Non-pigmented ciliary epithelial cell (primary cell): ENCODE measurements at regions not wholly inside any gene's neighbourhood (a gene's known extent, or its start where the extent isn't known, plus 50 kb on each side); places are given as distances from the start of the nearest gene placed in this dataset.
"Not testable (repeated sequence)": the region's sequence is repeated elsewhere in the genome, so short reads cannot be mapped to it uniquely, and the experiment has no call there.

ENCODE experiments used
- DNase-seq: peaks from one replicate; pipeline ENCODE4 v3.0.0-alpha.2; 2010; ENCODE audit warnings: low read depth

DNA sequence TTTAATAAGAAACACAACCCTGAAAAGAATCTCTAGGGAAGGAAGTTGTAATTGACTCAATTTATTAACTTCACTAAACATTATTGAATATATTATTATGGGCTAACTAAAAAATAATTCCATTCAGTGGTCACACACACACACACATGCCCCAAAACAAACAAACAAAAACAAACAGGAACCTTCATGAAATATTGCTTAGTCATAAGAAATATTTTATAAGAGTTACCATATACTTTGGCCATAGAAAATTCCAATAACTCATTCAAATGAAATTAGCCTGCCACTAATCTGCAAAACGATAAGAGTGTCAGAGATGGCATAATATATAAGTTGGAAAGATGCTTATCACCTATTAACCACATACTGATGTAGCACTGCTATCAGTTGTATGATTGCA, 268.4 kb upstream of the AMIGO2 start:
- DNase-seq = no peak

- no peak for DNase-seq
These were observed 266.7 kb upstream of the AMIGO2 start for GRCh38 chr12:47346251-47347019.

DNA sequence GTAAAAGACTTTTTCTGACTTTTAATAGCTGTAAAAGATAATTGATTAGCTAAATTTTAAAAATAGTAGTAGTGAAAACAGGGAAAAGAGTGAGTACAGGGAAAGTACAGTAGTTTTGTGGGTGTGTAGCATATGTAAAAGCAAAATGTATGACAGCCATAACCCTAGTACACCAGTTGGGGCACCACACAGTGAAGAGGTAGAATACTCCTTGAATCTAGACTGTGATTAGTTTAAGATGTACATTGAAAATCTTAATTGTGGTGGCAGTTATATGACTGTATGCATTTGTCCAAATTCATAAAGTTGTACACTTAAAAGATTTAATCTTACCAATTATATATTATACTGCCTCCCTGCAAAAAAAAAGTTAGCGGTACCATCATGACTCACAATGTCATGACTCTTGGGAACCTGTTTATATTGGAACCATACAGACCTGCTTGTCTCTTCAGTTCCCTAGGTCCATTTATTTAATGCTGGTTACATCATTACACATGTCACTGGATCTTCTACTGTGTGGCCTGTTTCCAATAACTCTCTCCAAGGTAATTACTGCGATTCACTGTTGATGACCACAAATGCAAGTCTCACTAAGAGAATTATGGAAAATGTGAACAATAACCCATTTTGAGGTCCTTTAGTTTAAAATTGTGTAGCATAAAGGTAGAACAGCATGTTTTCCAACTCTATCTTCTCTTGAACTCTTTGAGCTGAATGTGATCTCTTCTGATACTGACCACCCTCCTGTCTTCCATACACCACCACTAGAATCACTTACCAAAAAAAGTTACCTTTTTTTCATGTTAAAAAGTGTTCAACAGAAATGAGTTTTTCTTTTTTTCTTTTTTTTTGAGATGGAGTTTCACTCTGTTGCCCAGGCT, 264.2 kb upstream of the AMIGO2 start:
- no peak for DNase-seq

GRCh38 chr12:47340411-47341015, 260.8 kb upstream of the AMIGO2 start:
- no peak for DNase-seq

- no peak for DNase-seq
These were observed 257.8 kb upstream of the AMIGO2 start for GRCh38 chr12:47337581-47337980.

DNA sequence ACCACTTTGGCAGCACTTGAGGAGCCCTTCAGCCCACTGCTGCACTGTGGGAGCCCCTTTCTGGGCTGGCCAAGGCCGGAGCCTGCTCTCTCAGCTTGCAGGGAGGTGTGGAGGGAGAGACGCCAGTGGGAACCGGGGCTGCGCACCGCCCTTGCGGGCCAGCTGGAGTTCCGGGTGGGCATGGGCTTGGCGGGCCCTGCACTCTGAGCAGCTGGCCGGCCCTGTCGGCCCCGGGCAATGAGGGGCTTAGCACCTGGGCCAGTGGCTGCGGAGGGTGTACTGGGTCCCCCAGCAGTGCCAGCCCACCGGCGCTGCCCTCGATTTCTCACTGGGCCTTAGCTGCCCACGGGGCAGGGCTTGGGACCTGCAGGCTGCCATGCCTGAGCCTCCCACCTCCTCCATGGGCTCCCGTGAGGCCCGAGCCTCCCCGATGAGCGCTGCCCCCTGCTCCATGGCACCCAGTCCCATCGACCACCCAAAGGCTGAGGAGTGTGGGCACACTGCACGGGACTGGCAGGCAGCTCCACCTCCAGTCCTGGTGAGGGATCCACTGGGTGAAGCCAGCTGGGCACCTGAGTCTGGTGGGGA, 253.6 kb upstream of the AMIGO2 start:
- DNase-seq = not testable (repeated sequence)

DNA sequence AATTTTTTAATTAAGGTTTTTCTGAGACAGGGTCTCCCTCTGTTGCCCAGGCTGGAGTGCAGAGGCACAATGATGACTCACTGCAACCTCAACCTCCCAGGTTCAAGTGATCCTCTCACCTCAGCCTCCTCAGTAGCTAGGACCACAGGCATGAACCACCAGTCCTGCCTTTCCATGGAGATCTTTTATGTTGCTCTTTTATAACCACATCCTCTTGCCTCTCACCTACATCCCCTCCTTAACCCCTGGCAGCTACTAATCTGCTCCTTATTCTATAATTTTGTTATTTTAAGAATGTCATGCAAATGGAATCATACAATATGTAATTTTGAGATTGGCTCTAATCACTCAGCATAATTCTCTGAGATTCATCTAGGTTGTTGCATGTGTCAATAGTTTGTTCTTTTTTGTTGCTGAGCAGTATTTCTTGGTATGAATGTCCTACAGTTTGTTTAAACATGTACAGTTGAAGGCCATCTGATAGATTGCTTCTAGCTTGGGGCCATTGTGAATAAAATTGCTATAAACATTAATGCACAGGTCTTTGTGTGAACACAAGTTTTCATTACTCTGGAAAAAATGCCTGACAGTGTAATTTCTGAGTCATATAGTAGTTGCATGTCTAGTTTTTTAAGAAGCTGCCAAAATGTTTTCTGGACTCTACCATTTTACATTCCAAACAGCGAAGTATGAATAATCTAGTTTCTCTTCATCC, 249.2 kb upstream of the AMIGO2 start:
- DNase-seq = no peak

GRCh38 chr12:47326190-47326589, 246.4 kb upstream of the AMIGO2 start:
- no peak for DNase-seq

DNA sequence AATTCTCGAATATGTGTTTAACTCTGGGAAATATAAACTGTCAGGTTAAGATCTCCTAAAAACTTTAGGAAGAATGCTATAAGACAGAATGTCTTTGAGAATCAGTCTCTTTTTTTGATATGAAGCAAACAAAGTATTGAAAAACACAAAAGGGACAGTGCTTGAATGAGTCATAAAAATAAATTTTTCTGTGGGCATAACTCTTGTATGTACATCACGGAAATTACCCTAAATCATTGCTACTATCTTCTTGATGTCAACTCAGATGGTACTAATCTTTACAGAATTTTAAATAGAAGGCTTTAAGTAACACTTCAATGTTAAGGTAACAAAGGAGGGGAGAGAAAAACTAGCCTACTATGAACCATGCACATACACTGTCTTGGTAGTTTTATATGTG, 244.0 kb upstream of the AMIGO2 start:
- DNase-seq = no peak

DNA sequence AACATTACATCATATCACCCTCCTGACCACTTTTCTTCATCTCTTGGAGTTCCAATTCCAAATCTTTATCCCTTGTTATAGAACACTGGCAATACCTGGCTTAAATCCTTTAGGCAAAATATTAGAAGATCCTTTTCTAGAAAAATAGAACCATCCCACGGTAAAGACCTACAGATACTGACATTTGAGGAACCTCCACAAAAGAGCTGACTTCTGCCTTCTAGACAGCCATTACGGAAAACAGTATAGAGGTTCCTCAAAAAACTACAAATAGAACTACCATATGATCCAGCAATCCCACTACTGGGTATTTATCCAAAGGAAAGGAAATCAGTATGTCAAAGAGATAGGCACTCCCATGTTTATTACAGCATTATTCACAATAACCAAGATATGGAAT, 241.7 kb upstream of the AMIGO2 start:
- no peak for DNase-seq

DNA sequence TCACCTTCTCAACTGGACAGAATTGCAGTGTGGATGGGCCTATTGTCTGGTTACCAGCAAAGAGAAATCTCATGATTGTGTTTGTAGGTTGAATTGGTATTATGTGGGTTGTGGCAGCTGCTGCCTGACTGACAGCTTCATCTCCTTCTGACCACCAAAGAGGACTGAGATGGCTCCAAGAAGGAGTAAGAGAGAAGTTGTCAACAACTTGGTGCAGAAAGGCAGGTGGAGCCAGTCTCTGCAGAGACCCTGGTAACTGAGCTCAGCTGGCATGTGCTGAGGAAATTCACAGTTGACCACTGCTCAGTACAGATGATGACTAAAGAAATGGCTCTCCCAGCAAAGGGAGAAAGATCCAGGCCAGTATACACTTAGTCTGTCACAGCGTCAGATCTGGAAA, 240.0 kb upstream of the AMIGO2 start:
- DNase-seq = no peak

- DNase-seq = no peak
These were observed 239.2 kb upstream of the AMIGO2 start for GRCh38 chr12:47318963-47319362.

- DNase-seq = no peak
These were observed 237.6 kb upstream of the AMIGO2 start for GRCh38 chr12:47317175-47317915.

GRCh38 chr12:47316609-47317049, 236.9 kb upstream of the AMIGO2 start:
- DNase-seq = no peak

DNA sequence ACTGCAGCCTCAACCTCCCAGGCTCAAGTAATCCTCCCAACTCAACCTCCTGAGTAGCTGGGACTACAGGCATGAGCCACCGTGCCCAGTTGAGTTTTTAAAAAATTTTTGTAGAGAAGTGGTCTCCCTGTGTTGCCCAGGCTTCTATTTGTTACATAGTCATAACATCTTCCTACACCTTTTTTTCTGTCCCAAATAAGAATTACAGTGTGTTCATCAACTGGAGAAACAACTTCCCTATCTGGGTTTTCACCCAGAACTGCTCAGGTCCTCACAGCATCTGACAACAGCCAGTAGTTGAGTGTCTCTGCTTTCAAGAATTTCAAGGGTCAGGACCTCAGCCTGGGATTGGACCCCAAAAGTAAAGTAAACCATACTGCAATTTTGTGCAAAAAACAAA, 235.2 kb upstream of the AMIGO2 start:
- DNase-seq = no peak

DNA sequence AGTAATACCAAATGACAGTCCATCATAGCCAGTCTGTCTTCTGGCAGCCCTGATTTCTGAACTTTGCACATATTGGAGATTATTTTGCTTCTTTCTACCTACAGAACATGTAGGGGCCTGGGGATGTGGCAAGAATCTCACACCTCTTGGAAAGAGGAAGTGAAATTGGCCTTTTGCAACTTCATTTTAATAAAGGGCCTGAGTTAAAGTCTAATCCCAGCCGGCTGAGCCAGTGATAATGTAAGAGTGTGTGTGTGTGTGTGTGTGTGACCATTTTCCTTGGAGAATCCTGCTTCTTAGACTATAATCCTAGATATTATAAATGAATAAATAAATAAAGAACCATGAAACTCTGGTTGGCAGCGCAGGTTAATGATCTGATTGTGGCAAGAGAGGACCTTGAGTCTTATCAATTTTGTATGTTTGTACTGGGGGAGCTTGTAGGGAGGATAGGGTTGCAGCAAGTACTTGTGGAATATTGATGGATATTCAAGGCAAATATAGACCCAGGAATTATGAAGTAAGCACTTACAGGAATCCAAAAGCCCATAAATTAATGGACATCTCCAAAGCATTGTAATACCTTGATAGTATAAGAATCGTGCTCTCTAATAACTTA, 233.2 kb upstream of the AMIGO2 start:
- DNase-seq = no peak

- DNase-seq = no peak
These were observed 232.4 kb upstream of the AMIGO2 start for GRCh38 chr12:47312147-47312546.

DNA sequence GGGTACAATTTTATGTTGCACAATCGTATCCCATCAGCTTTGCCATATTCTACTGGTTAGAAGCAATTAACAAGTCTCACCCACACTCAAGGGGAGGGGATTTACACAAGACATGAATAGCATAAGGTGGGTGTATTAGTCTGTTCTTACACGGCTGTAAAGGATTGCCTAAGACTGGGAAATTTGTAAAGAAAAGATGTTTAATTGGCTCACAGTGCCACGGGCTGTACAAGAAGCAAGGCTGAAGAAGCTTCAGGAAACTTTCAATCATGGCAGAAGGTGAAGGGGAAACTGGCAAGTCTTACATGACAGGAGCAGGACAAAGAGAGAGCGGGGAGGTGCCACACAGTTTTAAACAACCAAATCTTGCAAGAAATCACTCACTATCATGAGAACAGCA, 231.8 kb upstream of the AMIGO2 start:
- no peak for DNase-seq

- no peak for DNase-seq
These were observed 231.3 kb upstream of the AMIGO2 start for GRCh38 chr12:47311010-47311409.

DNA sequence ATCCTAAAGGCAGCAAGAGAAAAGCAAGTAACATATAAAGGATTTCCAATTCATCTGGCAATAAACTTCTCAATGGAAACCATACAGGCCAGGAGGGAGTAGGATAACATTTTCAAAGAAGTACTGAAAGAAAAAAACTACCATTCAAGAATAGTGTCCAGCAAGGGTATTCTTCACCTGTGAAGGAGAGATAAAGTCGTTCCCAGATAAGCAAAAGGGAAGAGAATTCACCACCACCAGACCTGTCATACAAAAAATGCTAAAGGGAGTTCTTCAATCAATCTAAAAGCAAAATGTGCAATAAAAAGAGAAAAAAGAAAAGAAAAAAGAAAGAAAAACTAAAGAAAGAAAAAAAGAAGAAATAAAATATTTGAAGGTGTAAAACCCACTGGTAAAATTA, 228.9 kb upstream of the AMIGO2 start:
- DNase-seq = no peak
